H1 (cell line): ENCODE measurements at regions not wholly inside any gene's neighbourhood (a gene's known extent, or its start where the extent isn't known, plus 50 kb on each side); places are given as distances from the start of the nearest gene placed in this dataset.

Experiments
- CHD7 ChIP-seq: fragments of 300-600 bp; sonication (generic); IDR thresholded peaks from 2 replicates; pipeline ENCODE4 v1.7.1; 2012; ENCODE audit warnings: low read length, moderate library complexity, mild to moderate bottlenecking, inconsistent platforms; ENCODE audit not compliant: insufficient replicate concordance
- SIN3A ChIP-seq, 2 experiments: IDR thresholded peaks in 1 of 2; conservative IDR thresholded peaks in 1 of 2; 2 replicates each; pipeline ENCODE4 v1.6.1; 2011 to 2012; ENCODE audit warnings: low read length in 2 of 2, improper control_type of control experiment in 1 of 2, low read depth in 1 of 2, mild to moderate bottlenecking in 1 of 2

GRCh38 chr7:108662783-108663362, 93.2 kb downstream of the DNAJB9 start (continued):
- TF ChIP-seq CHD7 = no peak
- TF ChIP-seq SIN3A (conservative IDR thresholded peaks at IDR 0.05 in 1 of 2, IDR thresholded peaks at IDR 0.05 in 1 of 2; ENCODE audit: low read depth in 1 of 2, low read length in 2 of 2) = no peak
